IMR-90 (cell line): ENCODE measurements at regions not wholly inside any gene's neighbourhood (a gene's known extent, or its start where the extent isn't known, plus 50 kb on each side); places are given as distances from the start of the nearest gene placed in this dataset.

ENCODE experiments used
- ATAC-seq: fragments of 200-7000 bp; cut with Tn5 transposase; 2 replicates; pipeline ENCODE4 v1.9.1; 2020; ENCODE audit warnings: low read depth, mild to moderate bottlenecking, moderate library complexity
- BruUV-seq: library from RNA; stranded (reverse); fragments of 400-500 nt; replicated peaks from 2 replicates; lab custom pipeline; 2021; lab: Mats Ljungman, UMichigan
- CTCF ChIA-PET: fragments of 300-600 bp; formaldehyde crosslinking; extraction: SDS; loops from one replicate; lab custom pipeline; 2021; ENCODE audit warnings: antibody characterized with exemption; lab: Yijun Ruan, JAX
- POLR2A ChIA-PET: fragments of 300-600 bp; sonication (Branson Sonifier 250); formaldehyde crosslinking; loops from one replicate; lab custom pipeline; 2022; ENCODE audit warnings: antibody characterized with exemption; ENCODE audit not compliant: unreplicated experiment; lab: Charles Lee
- DNase-seq: peaks from one replicate; pipeline ENCODE4 v3.0.0; 2013
- H2AFZ ChIP-seq: replicated peaks from 2 replicates; pipeline ENCODE3; 2013; ENCODE audit warnings: low read length, mild to moderate bottlenecking; ENCODE audit not compliant: poor library complexity
- H2AK5ac ChIP-seq: 2 replicates; pipeline ENCODE4 v1.6.1; 2013; ENCODE audit warnings: low read depth, low read length, inconsistent platforms
- H2AK9ac ChIP-seq: replicated peaks from 2 replicates; pipeline ENCODE3; 2013; ENCODE audit warnings: mild to moderate bottlenecking, low read depth, low read length, moderate library complexity; ENCODE audit not compliant: poor library complexity
- H2BK120ac ChIP-seq: 2 replicates; pipeline ENCODE4 v1.6.1; 2013; ENCODE audit warnings: low read depth, low read length, inconsistent platforms
- H2BK15ac ChIP-seq: 3 replicates; pipeline ENCODE4 v1.6.1; 2013; ENCODE audit warnings: low read depth, low read length, inconsistent platforms
- H2BK20ac ChIP-seq: 2 replicates; pipeline ENCODE4 v1.6.1; 2013; ENCODE audit warnings: low read depth, mild to moderate bottlenecking, inconsistent platforms, low read length, moderate library complexity
- H2BK5ac ChIP-seq: 2 replicates; pipeline ENCODE4 v1.6.1; 2013; ENCODE audit warnings: mild to moderate bottlenecking, low read depth, low read length, inconsistent platforms; ENCODE audit not compliant: poor library complexity, severe bottlenecking
- H3K14ac ChIP-seq: replicated peaks from 2 replicates; pipeline ENCODE4 v1.6.1; 2013; ENCODE audit warnings: low read depth, low read length, inconsistent platforms
- H3K18ac ChIP-seq: 2 replicates; pipeline ENCODE4 v1.6.1; 2013; ENCODE audit warnings: low read depth, low read length, control low read depth
- H3K23ac ChIP-seq: 2 replicates; pipeline ENCODE4 v1.6.1; 2013; ENCODE audit warnings: low read depth, low read length, inconsistent platforms
- H3K27ac ChIP-seq: 2 replicates; pipeline ENCODE4 v1.5.1; 2013; ENCODE audit warnings: mild to moderate bottlenecking, control low read depth, low read length; ENCODE audit not compliant: insufficient read depth
- H3K27me3 ChIP-seq: 2 replicates; pipeline ENCODE4 v1.6.1; 2013; ENCODE audit warnings: low read length; ENCODE audit not compliant: control insufficient read depth, insufficient read depth
- H3K36me3 ChIP-seq: 2 replicates; pipeline ENCODE4 v1.6.1; 2013; ENCODE audit warnings: low read length, mixed read lengths; ENCODE audit not compliant: control insufficient read depth, insufficient read depth
- H3K4ac ChIP-seq: 2 replicates; pipeline ENCODE4 v1.6.1; 2013; ENCODE audit warnings: low read depth, low read length, inconsistent platforms
- H3K4me1 ChIP-seq: 2 replicates; pipeline ENCODE4 v1.6.1; 2013; ENCODE audit warnings: low read length, mixed read lengths; ENCODE audit not compliant: control insufficient read depth, insufficient read depth
- H3K4me2 ChIP-seq: 2 replicates; pipeline ENCODE4 v1.6.1; 2013; ENCODE audit warnings: low read depth, mild to moderate bottlenecking, control low read depth, low read length, moderate library complexity
- H3K4me3 ChIP-seq: 2 replicates; pipeline ENCODE4 v1.5.1; 2013; ENCODE audit warnings: low read depth, mild to moderate bottlenecking, control low read depth, low read length, moderate library complexity; ENCODE audit not compliant: insufficient read depth
- H3K56ac ChIP-seq: 2 replicates; pipeline ENCODE4 v1.6.1; 2013; ENCODE audit warnings: low read length, inconsistent platforms; ENCODE audit not compliant: insufficient read depth; ENCODE audit errors: extremely low read depth
- H3K79me1 ChIP-seq, 2 experiments: 2 replicates each; pipeline ENCODE4 v1.6.1; 2013; ENCODE audit warnings: low read length in 2 of 2, inconsistent platforms in 1 of 2, low read depth in 1 of 2
- H3K9ac ChIP-seq: 2 replicates; pipeline ENCODE4 v1.6.1; 2013; ENCODE audit warnings: low read depth, low read length, control low read depth
- H3K9me1 ChIP-seq: 2 replicates; pipeline ENCODE4 v1.6.1; 2013; ENCODE audit warnings: low read length, inconsistent platforms; ENCODE audit not compliant: insufficient read depth
- H3K9me3 ChIP-seq: 2 replicates; pipeline ENCODE4 v1.6.1; 2013; ENCODE audit warnings: low read length; ENCODE audit not compliant: control insufficient read depth, insufficient read depth
- H4K20me1 ChIP-seq: 2 replicates; pipeline ENCODE4 v1.6.1; 2013; ENCODE audit warnings: low read length, inconsistent platforms; ENCODE audit not compliant: insufficient read depth
- H4K5ac ChIP-seq: 2 replicates; pipeline ENCODE4 v1.6.1; 2013; ENCODE audit warnings: mild to moderate bottlenecking, low read depth, low read length, control low read depth
- H4K8ac ChIP-seq, 2 experiments: 2 replicates each; pipeline ENCODE4 v1.6.1; 2013; ENCODE audit warnings: low read depth in 2 of 2, low read length in 2 of 2, control low read depth in 1 of 2, inconsistent platforms in 1 of 2
- H4K91ac ChIP-seq: 2 replicates; pipeline ENCODE4 v1.6.1; 2013; ENCODE audit warnings: low read depth, low read length, inconsistent platforms; ENCODE audit not compliant: insufficient read depth
- BHLHE40 ChIP-seq: fragments of 150-350 bp; IDR thresholded peaks from 2 replicates; pipeline ENCODE4 v1.6.1; 2016; ENCODE audit warnings: mild to moderate bottlenecking, low read depth, low read length
- ELK1 ChIP-seq: fragments of 150-350 bp; IDR thresholded peaks from 2 replicates; pipeline ENCODE4 v1.6.1; 2016; ENCODE audit warnings: low read depth, mild to moderate bottlenecking, low read length, moderate library complexity, borderline replicate concordance
- FOS ChIP-seq: fragments of 150-350 bp; IDR thresholded peaks from 2 replicates; pipeline ENCODE4 v1.6.1; 2016; ENCODE audit warnings: low read depth, low read length
- MAFK ChIP-seq: IDR thresholded peaks from 2 replicates; pipeline ENCODE4 v1.6.1; 2012; ENCODE audit warnings: low read depth, low read length, improper control_type of control experiment
- MAZ ChIP-seq: IDR thresholded peaks from 2 replicates; pipeline ENCODE4 v1.6.1; 2012; ENCODE audit warnings: low read depth, mild to moderate bottlenecking, low read length, improper control_type of control experiment, moderate library complexity, borderline replicate concordance
- MXI1 ChIP-seq: IDR thresholded peaks from 2 replicates; pipeline ENCODE4 v1.6.1; 2012; ENCODE audit warnings: low read depth, mild to moderate bottlenecking, low read length, moderate library complexity, borderline replicate concordance
- NFE2L2 ChIP-seq: fragments of 150-350 bp; IDR thresholded peaks from 2 replicates; pipeline ENCODE4 v1.6.1; 2016; ENCODE audit warnings: low read depth, mild to moderate bottlenecking, low read length
- RCOR1 ChIP-seq: IDR thresholded peaks from 2 replicates; pipeline ENCODE4 v1.6.1; 2012; ENCODE audit warnings: mild to moderate bottlenecking, low read length, improper control_type of control experiment; ENCODE audit not compliant: insufficient replicate concordance
- RFX5 ChIP-seq: IDR thresholded peaks from 2 replicates; pipeline ENCODE4 v1.8.0; 2012; ENCODE audit warnings: low read depth, mild to moderate bottlenecking, low read length, moderate library complexity
- SMC3 ChIP-seq: fragments of 150-350 bp; IDR thresholded peaks from 2 replicates; pipeline ENCODE4 v1.6.1; 2016; ENCODE audit warnings: low read depth, mild to moderate bottlenecking, antibody characterized with exemption, low read length, moderate library complexity
- USF2 ChIP-seq: fragments of 150-350 bp; IDR thresholded peaks from 2 replicates; pipeline ENCODE4 v1.6.1; 2017; ENCODE audit warnings: mild to moderate bottlenecking, antibody characterized with exemption, low read length, low read depth
- WGBS, 2 experiments: methylation state at CpG; one replicate each; pipeline versions ENCODE4 v1.1.5 to v1.1.7; 2013; ENCODE audit warnings: missing lambda C conversion rate in 2 of 2; ENCODE audit not compliant: insufficient read length in 1 of 2; ENCODE audit errors: extremely low coverage in 2 of 2; 5-methylcytosine and 5-hydroxymethylcytosine counted together
- dilution Hi-C: fragments of 300-500 bp; cut with HindIII; formaldehyde crosslinking; loops from one replicate; pipeline ENCODE4 v1.14.3; 2018; ENCODE audit warnings: low sequenced_read_pairs; ENCODE audit not compliant: unreplicated experiment
- in situ Hi-C: fragments of 300-500 bp; cut with MboI; formaldehyde crosslinking; loops from 3 replicates; pipeline ENCODE4 v1.14.3; 2019; ENCODE audit warnings: low sequenced_read_pairs, inconsistent platforms, mixed read lengths
- intact Hi-C: fragments of 100-400 bp; cut with micrococcal nuclease; formaldehyde crosslinking; loops from 2 replicates; pipeline ENCODE4 v1.10.0; 2022

- no peak overlapping the region for H3K56ac ChIP-seq
- no peaks in the 10 kb centered on the region for H3K9me3 ChIP-seq
- H3K9me1 ChIP-seq = no peaks in the 10 kb centered on the region
- H2BK15ac ChIP-seq = no peak overlapping the region
- peaks cover 2% of the 10 kb centered on the region; the same call in 1 of the 2 replicates for H3K4me1 ChIP-seq
- H3K14ac ChIP-seq = no peak overlapping the region
- H3K18ac ChIP-seq = no peak overlapping the region
- H3K23ac ChIP-seq = no peak overlapping the region
- no TSS peak for BruUV-seq
- H3K36me3 ChIP-seq = no peaks in the 10 kb centered on the region
- H4K20me1 ChIP-seq = no peaks in the 10 kb centered on the region
- intact Hi-C loops = no loop called here
- H2AK5ac ChIP-seq = no peak overlapping the region
- no peak overlapping the region for H2BK20ac ChIP-seq
- ChIA-PET CTCF (interaction anchor here (1.5 kb wide), 1 partner anchor 8 kb away, joined by 4 read pairs; no protein-coding TSS in a partner anchor), POLR2A (interaction anchor here (0.6 kb wide), 1 partner anchor 462 kb away, joined by 4 read pairs; no protein-coding TSS in a partner anchor)
- H2BK5ac ChIP-seq = no peak overlapping the region
- no peak for DNase-seq
- no peak overlapping the region for H3K4me2 ChIP-seq
- no peak overlapping the region for H3K4ac ChIP-seq
- no peak overlapping the region for H2AFZ ChIP-seq
- H3K4me3 ChIP-seq = no peak overlapping the region
- H4K91ac ChIP-seq = no peak overlapping the region
- no peak overlapping the region for H4K5ac ChIP-seq
- no peak overlapping the region for H2AK9ac ChIP-seq
- no peaks in the 10 kb centered on the region for H3K79me1 ChIP-seq
- H2BK120ac ChIP-seq = no peak overlapping the region
- H3K27ac ChIP-seq = no peak overlapping the region
- H3K9ac ChIP-seq = no peak overlapping the region
- H3K27me3 ChIP-seq = peaks cover 5% of the 10 kb centered on the region
- no peak for TF ChIP-seq ELK1
- TF ChIP-seq MAFK = no peak
- TF ChIP-seq NFE2L2 = no peak
- TF ChIP-seq RFX5 = no peak
- TF ChIP-seq SMC3 = no peak
- no peak for TF ChIP-seq RCOR1
- TF ChIP-seq MAZ = no peak
- TF ChIP-seq FOS = no peak
- TF ChIP-seq MXI1 = no peak
- TF ChIP-seq BHLHE40 = no peak
- TF ChIP-seq USF2 = no peak
- in situ Hi-C loops = no loop called here
- no peak overlapping the region for H4K8ac ChIP-seq
- ATAC-seq = no peak
- WGBS, 2 experiments = no CpG with 5 or more reads among the region's 7 CpGs
- dilution Hi-C loops = no loop called here
These were observed 166.5 kb upstream of the IL12B start for GRCh38 chr5:159496773-159497172.
